ENCODE measurements at regions not wholly inside any gene's neighbourhood (a gene's known extent, or its start where the extent isn't known, plus 50 kb on each side); places are given as distances from the start of the nearest gene placed in this dataset.

DNA sequence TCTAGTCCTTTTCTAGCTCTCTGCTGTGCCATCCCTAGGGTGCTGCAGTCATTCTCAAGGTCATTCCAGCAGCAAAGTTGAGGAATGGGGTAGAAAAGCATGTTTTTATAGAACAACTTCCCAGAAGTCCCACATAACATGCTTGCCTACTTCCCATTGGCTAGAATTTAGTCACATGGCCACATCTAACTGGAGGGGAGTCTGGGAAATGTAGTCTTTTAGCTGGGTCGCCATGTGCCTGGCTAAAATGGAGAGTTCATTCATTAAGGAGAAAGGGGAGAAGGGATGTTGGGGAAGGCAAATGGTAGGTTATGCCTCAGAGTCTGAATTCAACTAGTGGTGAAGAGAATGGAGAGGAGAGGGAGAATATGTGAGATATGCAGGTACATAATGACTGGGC, 85.7 kb downstream of the SLC4A3 start:
- TF ChIP-seq ZNF2 (tag by site-specific recombination; IDR thresholded peaks at IDR 0.05) (no peak), KLF7 (tag by site-specific recombination; IDR thresholded peaks at IDR 0.05; ENCODE audit: borderline replicate concordance) (no peak), ZNF350 (tag by site-specific recombination; IDR thresholded peaks at IDR 0.05) (no peak), ZNF549 (tag by site-specific recombination; IDR thresholded peaks at IDR 0.05) (no peak), OVOL3 (tag by site-specific recombination; IDR thresholded peaks at IDR 0.05) (no peak), ZBTB1 (tag by site-specific recombination; IDR thresholded peaks at IDR 0.05) (no peak)
- TF ChIP-seq, protein P1, sequence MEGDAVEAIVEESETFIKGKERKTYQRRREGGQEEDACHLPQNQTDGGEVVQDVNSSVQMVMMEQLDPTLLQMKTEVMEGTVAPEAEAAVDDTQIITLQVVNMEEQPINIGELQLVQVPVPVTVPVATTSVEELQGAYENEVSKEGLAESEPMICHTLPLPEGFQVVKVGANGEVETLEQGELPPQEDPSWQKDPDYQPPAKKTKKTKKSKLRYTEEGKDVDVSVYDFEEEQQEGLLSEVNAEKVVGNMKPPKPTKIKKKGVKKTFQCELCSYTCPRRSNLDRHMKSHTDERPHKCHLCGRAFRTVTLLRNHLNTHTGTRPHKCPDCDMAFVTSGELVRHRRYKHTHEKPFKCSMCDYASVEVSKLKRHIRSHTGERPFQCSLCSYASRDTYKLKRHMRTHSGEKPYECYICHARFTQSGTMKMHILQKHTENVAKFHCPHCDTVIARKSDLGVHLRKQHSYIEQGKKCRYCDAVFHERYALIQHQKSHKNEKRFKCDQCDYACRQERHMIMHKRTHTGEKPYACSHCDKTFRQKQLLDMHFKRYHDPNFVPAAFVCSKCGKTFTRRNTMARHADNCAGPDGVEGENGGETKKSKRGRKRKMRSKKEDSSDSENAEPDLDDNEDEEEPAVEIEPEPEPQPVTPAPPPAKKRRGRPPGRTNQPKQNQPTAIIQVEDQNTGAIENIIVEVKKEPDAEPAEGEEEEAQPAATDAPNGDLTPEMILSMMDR (tag by site-specific recombination; IDR thresholded peaks at IDR 0.05), result no peak
